CD14-positive monocyte (primary cell): ENCODE measurements at regions not wholly inside any gene's neighbourhood (a gene's known extent, or its start where the extent isn't known, plus 50 kb on each side); places are given as distances from the start of the nearest gene placed in this dataset.
"Not testable (repeated sequence)": the region's sequence is repeated elsewhere in the genome, so short reads cannot be mapped to it uniquely, and the experiment has no call there.

Experiments
- DNase-seq, 3 donors: peaks; one replicate each; pipeline ENCODE4 v3.0.0-alpha.2; 2011 to 2022
- H2AFZ ChIP-seq: 2 replicates; pipeline ENCODE4 v1.6.0; 2012; ENCODE audit warnings: mild to moderate bottlenecking, low read depth, low read length, inconsistent platforms; ENCODE audit not compliant: insufficient read depth, poor library complexity, severe bottlenecking
- H3K27ac ChIP-seq, 2 donors: 1 replicate in 1 of 2; 2 replicates in 1 of 2; pipeline ENCODE4 v1.5.1; 2012 to 2013; ENCODE audit warnings: low read length in 2 of 2, control low read depth in 1 of 2, inconsistent platforms in 1 of 2, low read depth in 1 of 2, mild to moderate bottlenecking in 1 of 2
- H3K27me3 ChIP-seq, 2 donors: one replicate each; pipeline versions ENCODE4 v1.6.0 to v1.6.1; 2011 to 2013; ENCODE audit warnings: low read length in 2 of 2; ENCODE audit not compliant: control insufficient read depth in 2 of 2, insufficient read depth in 2 of 2
- H3K36me3 ChIP-seq, 2 donors: replicated peaks in 1 of 2; 1 replicate in 1 of 2; 2 replicates in 1 of 2; pipeline versions ENCODE4 v1.5.1 to v1.6.1; 2012 to 2013; ENCODE audit warnings: low read length in 2 of 2, control low read depth in 1 of 2, inconsistent platforms in 1 of 2, mild to moderate bottlenecking in 1 of 2; ENCODE audit not compliant: insufficient read depth in 2 of 2, control insufficient read depth in 1 of 2
- H3K4me1 ChIP-seq, 2 donors: 1 replicate in 1 of 2; 2 replicates in 1 of 2; pipeline versions ENCODE4 v1.5.1 to v1.6.1; 2012 to 2013; ENCODE audit warnings: low read length in 2 of 2, control low read depth in 1 of 2, inconsistent platforms in 1 of 2, mild to moderate bottlenecking in 1 of 2, moderate library complexity in 1 of 2; ENCODE audit not compliant: insufficient read depth in 2 of 2, control insufficient read depth in 1 of 2
- H3K4me2 ChIP-seq: replicated peaks from 2 replicates; pipeline ENCODE3; 2012; ENCODE audit warnings: low read length, moderate library complexity, mild to moderate bottlenecking; ENCODE audit not compliant: poor library complexity, severe bottlenecking; ENCODE audit errors: extremely low read depth
- H3K4me3 ChIP-seq, 3 experiments: fragments of 200-600 bp in 1 of 3; sonication (generic) in 1 of 3; replicated peaks in 1 of 3; 1 replicate in 2 of 3; 2 replicates in 1 of 3; pipeline ENCODE4 v1.5.1; 2011 to 2013; ENCODE audit warnings: low read length in 3 of 3, mild to moderate bottlenecking in 3 of 3, control low read depth in 2 of 3, low read depth in 2 of 3, inconsistent platforms in 1 of 3, moderate library complexity in 1 of 3
- H3K79me2 ChIP-seq: 2 replicates; pipeline ENCODE4 v1.6.0; 2012; ENCODE audit warnings: mild to moderate bottlenecking, control low read depth, inconsistent platforms, low read length, moderate library complexity; ENCODE audit not compliant: insufficient read depth
- H3K9ac ChIP-seq: 2 replicates; pipeline ENCODE4 v1.6.0; 2017; ENCODE audit warnings: low read length, mild to moderate bottlenecking; ENCODE audit not compliant: insufficient read depth, poor library complexity, severe bottlenecking
- H3K9me3 ChIP-seq, 2 donors: replicated peaks in 1 of 2; 1 replicate in 1 of 2; 2 replicates in 1 of 2; pipeline versions ENCODE4 v1.5.1 to v1.6.1; 2012 to 2013; ENCODE audit warnings: low read length in 2 of 2, control low read depth in 1 of 2; ENCODE audit not compliant: control insufficient read depth in 1 of 2, insufficient read depth in 1 of 2
- H4K20me1 ChIP-seq: 2 replicates; pipeline ENCODE4 v1.6.0; 2012; ENCODE audit warnings: mild to moderate bottlenecking, low read length, control low read depth, moderate library complexity; ENCODE audit not compliant: insufficient read depth
- H3K27ac Mint-ChIP-seq, 7 donors: one replicate each; pipeline ENCODE4 v1.8.0; 2020; ENCODE audit warnings: mild to moderate bottlenecking in 7 of 7, mixed read lengths in 7 of 7, moderate library complexity in 6 of 7, inconsistent platforms in 2 of 7
- H3K27me3 Mint-ChIP-seq, 3 donors: one replicate each; pipeline ENCODE4 v1.8.0; 2021 to 2022; ENCODE audit warnings: low read depth in 3 of 3, mild to moderate bottlenecking in 3 of 3, mixed read lengths in 3 of 3, moderate library complexity in 3 of 3, inconsistent platforms in 1 of 3
- H3K36me3 Mint-ChIP-seq, 2 donors: one replicate each; pipeline ENCODE4 v1.8.0; 2020; ENCODE audit warnings: mixed read lengths in 2 of 2, inconsistent platforms in 1 of 2, mild to moderate bottlenecking in 1 of 2
- H3K4me1 Mint-ChIP-seq: one replicate; pipeline ENCODE4 v1.8.0; 2020; ENCODE audit warnings: mild to moderate bottlenecking, mixed read lengths
- H3K4me3 Mint-ChIP-seq, 2 donors: one replicate each; pipeline ENCODE4 v1.8.0; 2020; ENCODE audit warnings: mild to moderate bottlenecking in 2 of 2, mixed read lengths in 2 of 2, moderate library complexity in 1 of 2
- H3K9me3 Mint-ChIP-seq, 7 donors: one replicate each; pipeline ENCODE4 v1.8.0; 2020 to 2022; ENCODE audit warnings: mixed read lengths in 7 of 7, mild to moderate bottlenecking in 6 of 7, moderate library complexity in 6 of 7, inconsistent platforms in 2 of 7
- WGBS: methylation state at CpG from one replicate; pipeline ENCODE4 v1.1.5; 2013; ENCODE audit warnings: missing lambda C conversion rate; ENCODE audit not compliant: insufficient coverage; 5-methylcytosine and 5-hydroxymethylcytosine counted together
- intact Hi-C, 2 donors: fragments of 100-400 bp; cut with micrococcal nuclease; formaldehyde crosslinking; loops; one replicate each; pipeline versions ENCODE4 v1.15.0 to v1.15.1; 2023
- TF ChIP-seq, protein P1 (sequence below): fragments of 200-600 bp; IDR thresholded peaks from one replicate; pipeline ENCODE4 v1.8.0; 2022; ENCODE audit warnings: antibody characterized with exemption, mild to moderate bottlenecking

DNA sequence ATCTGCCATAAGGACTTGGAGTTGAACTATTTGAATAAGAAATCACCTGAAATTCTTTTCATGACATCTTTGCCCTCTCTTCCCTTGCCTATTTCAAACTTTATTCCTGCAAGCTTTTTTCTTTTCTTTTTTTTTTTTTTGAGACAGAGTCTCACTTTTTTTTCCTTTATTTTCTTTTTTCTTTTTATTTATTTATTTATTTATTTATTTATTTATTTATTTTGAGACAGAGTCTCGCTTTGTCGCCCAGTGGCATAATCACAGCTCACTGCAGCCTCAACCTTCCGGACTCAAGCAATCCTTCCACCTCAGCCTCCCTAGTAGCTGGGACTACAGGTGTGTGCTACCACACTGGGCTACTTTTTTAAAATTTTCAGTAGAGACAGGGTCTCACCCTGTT is 369.3 kb upstream of the ATP11B start:
- TF ChIP-seq, protein P1, sequence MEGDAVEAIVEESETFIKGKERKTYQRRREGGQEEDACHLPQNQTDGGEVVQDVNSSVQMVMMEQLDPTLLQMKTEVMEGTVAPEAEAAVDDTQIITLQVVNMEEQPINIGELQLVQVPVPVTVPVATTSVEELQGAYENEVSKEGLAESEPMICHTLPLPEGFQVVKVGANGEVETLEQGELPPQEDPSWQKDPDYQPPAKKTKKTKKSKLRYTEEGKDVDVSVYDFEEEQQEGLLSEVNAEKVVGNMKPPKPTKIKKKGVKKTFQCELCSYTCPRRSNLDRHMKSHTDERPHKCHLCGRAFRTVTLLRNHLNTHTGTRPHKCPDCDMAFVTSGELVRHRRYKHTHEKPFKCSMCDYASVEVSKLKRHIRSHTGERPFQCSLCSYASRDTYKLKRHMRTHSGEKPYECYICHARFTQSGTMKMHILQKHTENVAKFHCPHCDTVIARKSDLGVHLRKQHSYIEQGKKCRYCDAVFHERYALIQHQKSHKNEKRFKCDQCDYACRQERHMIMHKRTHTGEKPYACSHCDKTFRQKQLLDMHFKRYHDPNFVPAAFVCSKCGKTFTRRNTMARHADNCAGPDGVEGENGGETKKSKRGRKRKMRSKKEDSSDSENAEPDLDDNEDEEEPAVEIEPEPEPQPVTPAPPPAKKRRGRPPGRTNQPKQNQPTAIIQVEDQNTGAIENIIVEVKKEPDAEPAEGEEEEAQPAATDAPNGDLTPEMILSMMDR = no peak
- H2AFZ ChIP-seq = no peak overlapping the region
- H3K36me3 Mint-ChIP-seq = no peaks in the 10 kb centered on the region
- H3K9me3 ChIP-seq = no peaks in the 10 kb centered on the region
- H3K4me2 ChIP-seq = no peak overlapping the region
- no peaks in the 10 kb centered on the region for H3K4me1 ChIP-seq
- no peak overlapping the region for H3K4me3 Mint-ChIP-seq
- no peaks in the 10 kb centered on the region for H3K79me2 ChIP-seq
- no peaks in the 10 kb centered on the region for H3K36me3 ChIP-seq
- no peak for DNase-seq
- H3K27me3 ChIP-seq = no peaks in the 10 kb centered on the region
- no peak overlapping the region for H3K9ac ChIP-seq
- H3K27ac ChIP-seq = no peak overlapping the region
- peaks cover 0 to 16% (median 4%) of the 10 kb centered on the region in 7 donors for H3K9me3 Mint-ChIP-seq
- no peak overlapping the region for H3K4me3 ChIP-seq
- 100% methylated on average over 3 of the region's 3 CpGs for WGBS
- H3K4me1 Mint-ChIP-seq = no peaks in the 10 kb centered on the region
- H4K20me1 ChIP-seq = no peaks in the 10 kb centered on the region
- H3K27ac Mint-ChIP-seq = no peak overlapping the region
- H3K27me3 Mint-ChIP-seq = no peaks in the 10 kb centered on the region
- intact Hi-C loops = no loop called here

DNA sequence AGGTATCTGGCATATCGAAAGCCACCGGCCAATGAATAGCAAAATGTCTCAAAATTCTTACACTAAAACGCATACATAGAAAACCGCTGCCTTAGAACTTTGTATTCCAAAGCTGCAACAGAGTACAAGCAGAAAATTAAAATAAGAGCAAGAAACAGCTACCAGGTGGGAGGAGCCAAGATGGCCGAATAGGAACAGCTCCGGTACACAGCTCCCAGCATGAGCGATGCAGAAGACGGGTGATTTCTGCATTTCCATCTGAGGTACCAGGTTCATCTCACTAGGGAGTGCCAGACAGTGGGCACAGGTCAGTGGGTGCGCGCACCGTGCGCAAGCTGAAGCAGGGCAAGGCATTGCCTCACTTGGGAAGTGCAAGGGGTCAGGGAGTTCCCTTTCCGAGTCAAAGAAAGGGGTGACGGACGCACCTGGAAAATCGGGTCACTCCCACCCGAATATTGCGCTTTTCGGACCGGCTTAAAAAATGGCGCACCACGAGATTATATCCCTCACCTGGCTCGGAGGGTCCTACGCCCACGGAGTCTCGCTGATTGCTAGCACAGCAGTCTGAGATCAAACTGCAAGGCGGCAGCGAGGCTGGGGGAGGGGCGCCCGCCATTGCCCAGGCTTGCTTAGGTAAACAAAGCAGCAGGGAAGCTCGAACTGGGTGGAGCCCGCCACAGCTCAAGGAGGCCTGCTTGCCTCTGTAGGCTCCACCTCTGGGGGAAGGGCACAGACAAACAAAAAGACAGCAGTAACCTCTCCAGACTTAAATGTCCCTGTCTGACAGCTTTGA is 367.2 kb upstream of the ATP11B start:
- H3K27me3 Mint-ChIP-seq, H3K27ac ChIP-seq, H3K4me3 Mint-ChIP-seq, H4K20me1 ChIP-seq, H3K27me3 ChIP-seq, H3K4me3 ChIP-seq, H3K36me3 ChIP-seq, H3K36me3 Mint-ChIP-seq, H2AFZ ChIP-seq, H3K4me1 ChIP-seq, H3K27ac Mint-ChIP-seq, DNase-seq, intact Hi-C loops, H3K9ac ChIP-seq, H3K4me2 ChIP-seq, H3K79me2 ChIP-seq, H3K4me1 Mint-ChIP-seq, H3K9me3 ChIP-seq: not testable (repeated sequence)
- peaks cover 0 to 14% (median 4%) of the 10 kb centered on the region in 7 donors for H3K9me3 Mint-ChIP-seq
- 82% methylated on average over 4 of the region's 32 CpGs for WGBS

DNA sequence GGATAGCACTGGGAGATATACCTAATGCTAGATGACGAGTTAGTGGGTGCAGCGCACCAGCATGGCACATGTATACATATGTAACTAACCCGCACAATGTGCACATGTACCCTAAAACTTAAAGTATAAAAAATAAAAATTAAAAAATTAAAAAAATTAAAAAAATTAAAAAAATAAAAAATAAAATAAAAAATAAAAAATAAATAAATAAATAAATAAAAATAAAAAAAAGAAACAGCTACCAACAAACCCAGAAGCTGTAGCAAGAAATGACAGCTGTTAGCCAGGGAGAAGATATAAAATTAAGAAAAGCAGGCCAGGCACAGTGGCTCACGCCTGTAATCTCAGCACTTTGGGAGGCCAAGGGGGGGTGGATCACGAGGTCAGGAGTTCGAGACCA is 361.3 kb upstream of the ATP11B start:
- DNase-seq, H3K27me3 ChIP-seq, H3K4me2 ChIP-seq, H3K9me3 ChIP-seq, H3K79me2 ChIP-seq, H2AFZ ChIP-seq, H3K9me3 Mint-ChIP-seq, H3K27ac Mint-ChIP-seq, H3K27ac ChIP-seq, H3K9ac ChIP-seq, H3K27me3 Mint-ChIP-seq, H3K36me3 Mint-ChIP-seq, H4K20me1 ChIP-seq, H3K4me3 Mint-ChIP-seq, H3K36me3 ChIP-seq, H3K4me1 Mint-ChIP-seq, intact Hi-C loops, H3K4me3 ChIP-seq, H3K4me1 ChIP-seq: not testable (repeated sequence)
- 100% methylated on average over 3 of the region's 6 CpGs for whole genome bisulfite sequencing
